HUDEP-2 (cell line): ENCODE measurements at regions not wholly inside any gene's neighbourhood (a gene's known extent, or its start where the extent isn't known, plus 50 kb on each side); places are given as distances from the start of the nearest gene placed in this dataset.

Experiments
- DNase-seq, 76 experiments: peaks; one replicate each; lab custom pipeline; 2025; ENCODE audit not compliant: unreplicated experiment in 76 of 76; lab: John Stamatoyannopoulos, UW

DNA sequence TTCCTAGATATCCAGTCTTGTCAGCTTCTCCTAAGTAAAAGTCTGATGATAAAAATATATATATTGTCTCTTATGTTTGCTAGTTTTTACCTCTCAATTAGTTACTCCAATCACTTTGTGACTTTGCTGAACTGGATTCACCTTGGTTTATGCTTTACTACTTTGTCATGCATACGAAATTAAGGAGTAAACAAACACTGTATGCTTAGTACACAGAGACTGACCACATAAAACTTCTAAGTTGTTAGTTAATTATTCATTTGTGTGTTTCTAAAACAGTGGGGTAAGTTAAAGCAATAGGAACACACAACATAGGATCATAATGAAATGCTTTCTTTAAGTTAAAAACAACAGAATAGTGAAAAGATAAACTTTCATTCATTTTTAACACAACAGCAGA lies 877.3 kb upstream of the MAP3K7 start:
- DNase-seq, result no peak

DNA sequence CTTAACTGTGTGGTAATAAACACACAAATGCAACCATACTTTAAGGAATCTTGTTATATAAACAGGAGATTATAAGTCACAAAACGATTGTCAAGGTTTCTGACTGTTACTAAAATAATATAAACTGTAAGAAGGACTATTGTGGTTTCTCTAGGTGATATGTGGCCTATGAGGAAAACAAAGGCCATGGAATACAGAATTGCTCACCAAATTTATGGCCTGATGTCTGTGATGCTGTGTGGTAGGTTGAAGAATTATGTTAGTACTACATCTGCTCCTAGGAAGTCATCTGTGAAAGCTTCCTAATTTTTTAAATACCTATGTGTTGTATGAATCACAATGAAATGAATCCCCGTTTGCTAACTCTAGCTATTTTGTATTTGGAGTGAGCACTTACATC lies 875.4 kb upstream of the MAP3K7 start:
- no peak for DNase-seq

DNA sequence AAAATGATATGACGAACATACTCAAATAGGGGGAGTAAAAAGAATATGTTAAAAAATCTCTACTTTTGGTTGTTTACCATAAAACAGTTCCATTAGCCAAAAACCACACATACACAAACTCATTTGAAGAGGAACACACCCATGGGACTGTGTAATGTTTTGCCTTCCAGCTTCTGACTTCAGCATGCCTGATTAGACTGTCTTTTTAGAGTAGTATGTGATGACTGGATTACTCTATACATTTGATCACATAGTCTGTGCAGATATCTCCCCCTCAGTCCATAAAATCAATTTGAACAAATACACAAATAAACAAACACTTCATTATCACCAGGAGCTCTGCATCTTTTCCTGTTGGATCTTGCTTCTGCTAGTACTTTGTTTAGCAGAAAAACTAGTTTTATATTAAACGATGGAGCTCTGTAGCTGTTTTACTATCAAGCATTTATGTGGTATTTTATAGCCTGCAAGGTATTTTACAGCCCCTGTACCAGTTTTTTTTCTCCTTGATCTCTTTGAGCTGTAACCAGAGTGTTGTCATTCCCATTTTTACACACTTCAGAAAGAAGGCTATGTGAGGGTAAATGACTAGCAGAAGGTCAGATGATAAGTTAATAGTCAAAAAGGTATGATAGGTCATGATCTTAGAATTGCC lies 866.5 kb upstream of the MAP3K7 start:
- DNase-seq, result no peak

DNA sequence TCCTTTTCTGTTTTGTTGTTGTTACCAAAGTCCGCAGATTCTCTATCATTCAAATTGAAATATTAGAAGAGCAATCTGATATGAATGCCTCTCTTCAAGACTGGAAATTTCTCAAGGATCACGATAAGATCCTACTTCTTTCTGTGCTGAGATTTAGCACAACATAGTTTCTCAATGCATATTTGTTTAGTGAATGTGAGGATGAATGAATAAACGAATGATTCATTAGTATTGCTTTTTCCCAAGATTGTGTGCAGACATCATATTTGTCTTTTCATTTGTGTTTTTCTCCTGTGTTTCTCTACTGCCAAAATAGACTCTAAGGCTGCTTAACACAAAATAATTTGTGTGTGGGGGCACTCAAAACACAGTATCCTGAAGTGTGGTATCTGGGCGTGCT lies 862.7 kb upstream of the MAP3K7 start:
- DNase-seq, result no peak

DNA sequence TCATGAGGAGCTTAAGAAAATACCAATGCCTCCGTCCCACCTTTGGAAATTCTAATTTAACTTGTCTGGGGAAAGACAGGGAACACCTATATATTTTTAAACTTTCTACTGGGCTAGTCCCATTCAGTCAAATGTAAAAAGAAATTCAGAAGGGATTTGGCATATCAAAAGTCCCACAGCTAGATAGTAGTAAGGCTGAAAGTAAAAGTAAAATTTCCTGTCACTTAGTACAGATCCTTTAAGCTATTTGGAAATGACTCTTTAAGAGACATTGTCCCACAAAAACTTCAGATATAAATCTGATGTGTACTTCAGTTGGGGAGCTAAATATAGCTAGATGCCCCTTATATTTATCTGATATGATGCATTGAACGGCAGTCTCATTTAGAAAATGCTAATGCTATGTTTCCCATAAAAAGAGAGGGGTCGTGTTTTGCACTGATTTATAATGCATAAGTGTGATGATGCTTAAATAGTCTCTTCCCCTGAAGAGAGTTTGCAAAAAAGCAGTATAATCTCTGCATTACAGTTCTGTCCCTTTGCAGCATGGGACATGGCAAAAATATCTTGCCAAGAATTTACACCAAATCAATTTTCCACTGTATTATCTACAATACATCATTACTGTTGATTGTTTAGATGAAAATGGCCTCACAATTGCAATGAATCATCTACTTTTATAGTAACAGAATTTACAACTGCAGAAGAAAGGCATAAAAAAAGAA lies 860.8 kb upstream of the MAP3K7 start:
- DNase-seq, result no peak

DNA sequence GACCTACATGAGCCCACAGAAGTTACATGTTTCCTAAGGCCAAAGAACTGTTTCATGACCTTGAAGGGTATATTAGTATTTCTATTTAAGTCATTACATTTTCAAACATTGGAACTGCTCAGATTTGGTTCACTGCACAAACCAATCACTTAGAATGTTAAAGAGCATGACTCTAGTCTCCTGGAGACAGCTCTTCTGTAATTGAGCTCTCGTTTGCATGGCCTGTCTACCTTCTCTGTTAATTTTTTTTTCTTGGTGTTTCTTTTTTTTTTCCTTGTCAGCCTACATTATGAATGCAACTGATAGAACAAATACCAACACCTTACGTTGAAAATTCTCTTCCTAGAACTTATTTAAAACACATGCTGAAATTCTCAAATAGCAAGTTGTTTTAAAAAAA lies 860.2 kb upstream of the MAP3K7 start:
- no peak for DNase-seq

DNA sequence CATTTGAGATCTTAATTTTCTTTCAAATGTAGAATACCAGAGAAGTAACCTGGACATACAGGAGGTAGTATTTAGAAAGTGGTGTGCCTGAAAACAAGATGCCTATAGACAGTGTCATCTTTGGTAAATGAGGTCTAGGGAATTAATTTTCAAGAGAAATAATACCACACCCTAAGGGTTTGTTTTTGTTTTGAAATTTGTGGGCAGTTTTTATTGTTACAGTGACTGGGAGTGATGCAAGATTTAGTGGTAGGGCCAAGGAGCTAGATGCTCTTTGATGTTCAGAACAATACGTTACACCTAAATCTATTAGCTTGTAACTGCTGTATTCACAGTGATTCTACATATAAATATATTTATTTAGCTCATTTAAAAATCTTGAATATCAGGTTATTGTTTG lies 856.5 kb upstream of the MAP3K7 start:
- no peak for DNase-seq

DNA sequence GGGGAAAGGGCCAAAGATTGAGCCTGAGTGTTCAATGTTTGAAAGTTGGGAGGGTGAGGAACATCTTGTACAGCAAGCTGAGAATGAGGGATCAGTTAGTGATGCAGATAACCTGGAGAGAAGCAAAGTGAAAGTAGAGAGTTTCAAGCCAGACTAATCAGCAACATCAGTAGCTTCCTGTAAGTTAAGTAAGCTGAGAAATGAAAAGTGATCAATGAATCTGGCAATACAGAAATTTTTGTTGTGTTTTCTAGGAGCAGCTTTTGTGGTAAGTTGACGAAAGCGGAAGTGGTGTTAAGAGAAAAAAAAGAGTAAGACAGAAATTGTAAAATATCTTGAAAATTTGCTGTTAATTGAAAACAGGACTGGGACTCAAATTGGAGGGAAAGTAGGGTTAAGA lies 855.5 kb upstream of the MAP3K7 start:
- no peak for DNase-seq

DNA sequence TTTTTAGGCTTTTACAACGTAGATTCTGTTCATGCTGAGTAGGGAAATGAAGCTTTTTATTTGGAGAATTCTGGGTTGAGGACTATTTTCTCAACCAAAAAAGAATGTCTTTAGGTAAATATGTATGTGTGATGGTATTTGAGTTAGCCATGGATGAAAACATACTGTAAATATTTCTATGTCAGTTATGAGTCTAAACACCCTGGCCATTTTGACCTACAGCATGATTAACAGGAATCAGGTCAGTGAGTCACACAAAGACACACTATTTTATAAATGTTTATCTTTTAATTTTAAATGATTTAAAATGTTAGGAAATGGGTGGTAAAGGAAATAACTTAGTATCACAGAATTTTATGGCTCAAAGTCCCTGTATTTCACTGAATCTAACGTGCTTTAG lies 851.7 kb upstream of the MAP3K7 start:
- DNase-seq, result no peak

DNA sequence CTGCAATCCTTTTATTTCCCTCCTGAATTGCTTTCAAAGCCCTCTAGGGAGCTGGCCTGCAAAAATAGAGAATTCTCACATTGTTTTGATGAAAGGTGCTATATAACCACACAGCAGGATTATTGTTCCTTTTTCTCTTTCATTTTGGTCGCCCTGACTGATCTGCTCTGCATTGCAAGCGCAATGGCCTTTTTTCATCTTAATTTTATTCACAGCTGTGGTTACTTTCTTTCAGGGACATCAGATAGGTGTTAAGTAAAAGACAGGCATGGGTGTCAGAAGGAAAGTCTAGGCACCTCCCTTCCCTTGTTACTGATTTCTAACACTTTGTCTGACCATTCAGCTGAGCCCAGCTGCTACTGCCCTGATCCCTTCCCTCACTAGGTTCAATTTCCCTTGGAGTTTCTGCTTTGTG lies 850.5 kb upstream of the MAP3K7 start:
- DNase-seq, result no peak

DNA sequence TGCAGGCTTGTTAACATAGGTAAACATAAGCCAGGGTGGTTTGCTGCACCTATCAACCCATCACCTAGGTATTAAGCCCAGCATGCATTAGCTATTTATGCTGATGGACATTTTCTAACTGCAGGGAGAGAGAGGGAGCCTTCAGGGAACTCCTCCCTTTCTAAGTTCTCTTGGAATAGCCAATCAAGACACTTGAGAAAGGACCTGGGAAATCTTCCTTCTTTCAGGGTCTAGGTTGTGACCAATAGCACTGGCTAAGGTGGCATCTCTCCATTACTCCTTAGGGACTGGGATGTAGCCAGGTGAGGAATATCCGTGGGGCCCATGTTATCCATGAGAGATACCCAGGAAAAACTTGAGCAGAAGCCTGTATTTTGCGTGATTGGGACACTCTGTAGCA lies 849.6 kb upstream of the MAP3K7 start:
- no peak for DNase-seq

DNA sequence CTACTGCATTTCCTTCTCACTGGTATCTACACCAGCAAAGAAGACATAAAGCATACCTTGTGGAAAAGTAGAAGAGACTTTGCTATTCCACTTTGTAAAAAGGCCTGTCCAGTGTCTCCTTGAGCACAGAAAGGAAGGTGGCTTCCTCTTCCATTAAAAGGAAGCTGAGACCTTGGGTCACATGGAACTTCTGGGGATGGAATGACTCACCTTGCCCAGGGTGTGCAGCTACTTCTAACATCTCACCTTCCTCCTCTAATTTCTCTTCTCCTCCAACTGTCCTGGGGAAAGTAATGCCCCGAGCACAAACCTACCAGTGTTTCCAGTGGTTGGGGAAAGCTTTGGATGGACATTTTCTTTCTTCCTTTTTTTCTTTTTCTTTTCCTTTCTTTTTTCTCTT lies 848.8 kb upstream of the MAP3K7 start:
- DNase-seq, result no peak

DNA sequence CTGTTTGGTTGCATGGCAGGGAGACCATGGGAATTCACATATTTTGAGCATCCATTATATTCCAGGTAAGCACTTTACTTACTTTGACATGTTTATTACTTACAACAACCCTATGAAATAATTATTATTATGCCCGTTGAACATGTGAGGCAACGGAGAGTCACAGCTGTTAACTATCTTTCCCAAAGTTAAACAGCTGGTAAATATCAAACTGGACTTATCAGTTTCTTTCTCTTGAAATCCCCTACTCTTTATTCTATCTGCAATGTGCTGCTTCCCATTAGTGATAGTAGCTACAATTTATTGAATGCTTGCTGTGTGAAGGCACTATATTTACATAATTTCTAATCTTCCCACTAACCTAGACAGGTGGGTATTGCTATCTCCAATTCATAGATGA lies 847.7 kb upstream of the MAP3K7 start:
- no peak for DNase-seq

DNA sequence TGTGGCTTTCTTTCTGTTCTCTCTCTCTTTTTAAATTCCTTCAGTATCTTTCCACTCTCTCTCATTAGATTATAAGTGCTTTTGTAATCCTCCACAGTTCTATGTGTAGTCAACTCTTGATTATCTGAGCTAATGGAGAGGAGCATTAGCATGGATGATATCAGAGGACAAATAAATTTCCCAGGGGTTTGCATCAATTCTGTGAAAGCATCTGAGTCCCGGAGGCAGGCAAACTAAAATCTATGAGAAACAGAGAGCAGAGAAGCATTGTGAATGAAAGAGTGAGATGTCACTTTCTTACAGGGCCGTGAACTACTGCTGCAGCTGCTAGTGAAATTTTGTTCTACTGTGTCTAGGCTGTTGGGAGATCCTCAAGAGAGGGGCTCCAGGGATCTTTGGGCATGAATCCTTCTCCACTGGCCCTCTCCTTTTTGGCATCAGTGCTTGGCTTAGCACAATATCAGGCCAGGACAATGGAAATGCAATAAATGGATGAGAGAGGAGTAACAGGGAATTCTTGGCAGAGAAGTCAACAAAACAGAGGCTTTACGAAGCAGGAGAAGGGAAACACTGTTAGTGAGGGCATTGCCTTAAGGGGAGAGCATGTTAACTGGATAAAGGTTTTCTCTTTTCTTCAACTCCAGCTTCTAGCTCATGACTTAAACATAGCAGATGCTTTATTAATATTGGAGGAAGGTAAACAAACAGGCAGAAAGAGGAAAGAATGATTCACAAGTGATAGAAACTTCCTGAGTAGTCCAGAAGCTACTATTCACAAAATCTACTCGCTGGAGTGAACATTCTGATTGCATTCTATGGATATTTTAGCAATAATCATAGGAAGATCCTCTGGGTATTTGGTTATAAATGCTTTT lies 847.0 kb upstream of the MAP3K7 start:
- no peak for DNase-seq

DNA sequence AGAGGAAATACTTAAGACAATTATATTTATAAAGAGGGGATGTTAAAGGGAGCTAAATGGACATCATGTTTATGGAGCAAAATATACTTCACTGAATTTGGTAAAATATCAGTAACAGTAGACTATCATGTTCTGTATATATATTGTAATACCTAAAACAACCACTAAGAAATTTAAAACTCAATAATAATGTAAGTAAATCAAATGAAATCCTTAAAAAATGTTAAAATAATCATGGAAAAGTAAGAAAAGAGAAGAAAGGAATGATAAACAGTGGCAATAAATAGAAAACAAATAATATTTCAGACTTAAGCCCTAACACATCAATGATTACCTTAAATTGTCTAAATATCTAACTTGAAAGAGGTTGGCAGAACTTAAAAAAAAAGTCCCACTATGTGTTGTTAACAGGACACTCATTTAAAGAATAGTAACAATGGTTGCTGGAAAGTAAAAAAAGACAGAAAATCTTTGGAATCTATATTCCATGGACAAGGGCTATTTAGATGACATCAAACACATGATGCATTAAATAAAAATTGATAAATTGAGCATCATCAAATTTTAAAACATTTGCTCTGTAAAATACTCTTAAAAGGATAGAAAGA lies 842.2 kb upstream of the MAP3K7 start:
- no peak for DNase-seq

DNA sequence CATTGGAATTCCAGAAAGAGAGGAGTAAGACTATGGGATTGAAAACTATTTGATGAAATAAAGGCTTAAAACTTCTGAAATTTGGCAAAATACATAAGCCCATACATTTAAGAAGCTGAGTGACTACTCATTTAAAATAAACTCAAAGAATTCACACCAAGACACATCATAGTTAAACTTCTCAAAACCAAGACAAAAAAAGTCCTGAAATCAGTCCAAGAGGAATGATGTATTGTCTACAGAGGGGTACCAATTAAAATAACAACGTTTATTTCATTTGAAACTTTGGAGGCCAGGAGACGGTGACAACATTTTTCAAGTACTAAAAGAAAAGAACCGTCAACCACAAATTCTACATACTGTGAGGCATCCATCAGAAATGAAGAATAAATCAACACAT lies 841.4 kb upstream of the MAP3K7 start:
- no peak for DNase-seq

DNA sequence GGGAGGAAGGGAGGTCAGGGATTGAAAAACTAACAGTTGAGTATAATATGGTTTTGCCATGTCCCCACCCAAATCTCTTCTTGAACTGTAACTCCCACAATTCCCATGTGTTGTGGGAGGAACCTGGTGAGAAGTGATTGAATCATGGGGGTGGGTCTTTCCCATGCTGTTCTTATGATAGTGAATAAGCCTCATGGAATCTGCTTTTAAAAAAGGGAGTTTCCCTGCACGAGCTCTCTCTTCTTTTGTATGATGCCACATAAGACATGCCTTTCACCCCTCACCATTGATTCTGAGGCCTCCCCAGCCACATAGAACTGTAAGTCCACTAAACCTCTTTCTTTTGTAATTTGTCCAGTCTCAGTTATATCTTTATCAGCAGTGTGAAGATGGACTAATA lies 833.4 kb upstream of the MAP3K7 start:
- DNase-seq, result no peak

DNA sequence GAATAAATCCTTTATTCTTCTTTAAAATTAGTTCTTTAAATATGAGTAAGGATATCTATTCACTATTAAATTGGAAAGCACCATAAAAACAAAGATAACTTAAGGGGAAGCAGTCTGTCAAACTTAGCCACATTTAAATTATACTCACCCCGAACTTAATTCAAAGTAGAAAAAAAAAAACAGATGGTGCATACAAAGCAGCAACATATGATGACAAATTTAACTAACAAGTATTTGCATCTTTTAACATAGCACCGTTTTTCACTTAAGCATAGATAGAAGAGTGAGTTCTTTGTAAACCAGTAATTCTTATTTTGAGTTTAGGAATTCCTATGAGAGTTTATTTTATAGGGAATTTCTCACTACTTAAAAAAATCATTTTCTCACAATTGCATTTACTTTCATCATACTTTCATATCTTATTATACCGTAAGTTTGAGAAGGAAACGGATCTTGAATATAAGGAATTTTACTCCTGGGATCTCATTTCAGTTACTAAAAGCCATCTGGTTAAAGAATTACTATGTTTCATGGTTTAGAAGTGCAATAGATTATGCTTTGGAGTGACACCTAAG lies 828.2 kb upstream of the MAP3K7 start:
- DNase-seq, result no peak

DNA sequence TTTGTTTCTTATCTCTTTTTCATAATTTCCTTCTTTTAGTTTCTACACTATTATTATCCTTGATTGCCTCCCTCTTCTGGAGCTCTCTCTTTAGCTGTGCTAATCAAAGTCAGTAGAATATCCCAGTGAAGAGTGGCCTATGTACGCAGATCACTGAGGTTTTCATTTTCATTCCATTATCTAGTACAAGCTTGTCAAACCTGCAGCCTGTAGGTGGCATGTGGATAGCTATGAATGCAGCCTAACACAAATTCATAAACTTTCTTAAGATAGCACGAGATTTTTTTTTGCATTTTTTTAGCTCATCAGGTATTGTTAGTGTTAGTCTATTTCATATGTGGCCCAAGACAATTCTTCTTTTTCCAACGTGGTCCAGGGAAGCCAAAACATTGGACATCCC lies 825.7 kb upstream of the MAP3K7 start:
- DNase-seq, result no peak

DNA sequence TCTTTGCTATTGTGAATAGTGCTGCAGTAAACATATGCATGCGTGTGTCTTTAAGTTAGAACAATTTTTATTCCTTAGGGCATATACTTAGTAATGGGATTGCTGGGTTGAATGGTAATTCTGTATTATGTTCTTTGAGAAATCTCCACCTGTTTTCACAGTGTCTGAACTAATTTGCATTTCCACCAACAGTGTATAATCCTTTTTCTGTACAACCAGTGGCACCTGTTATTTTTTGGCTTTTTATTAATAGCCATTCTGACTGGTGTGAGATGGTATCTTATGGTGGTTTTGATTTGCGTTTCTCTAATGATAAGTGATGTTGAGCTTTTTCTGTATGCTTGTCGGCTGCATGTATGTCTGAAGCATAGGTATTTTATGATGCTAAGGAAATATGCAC lies 820.8 kb upstream of the MAP3K7 start:
- no peak for DNase-seq

DNA sequence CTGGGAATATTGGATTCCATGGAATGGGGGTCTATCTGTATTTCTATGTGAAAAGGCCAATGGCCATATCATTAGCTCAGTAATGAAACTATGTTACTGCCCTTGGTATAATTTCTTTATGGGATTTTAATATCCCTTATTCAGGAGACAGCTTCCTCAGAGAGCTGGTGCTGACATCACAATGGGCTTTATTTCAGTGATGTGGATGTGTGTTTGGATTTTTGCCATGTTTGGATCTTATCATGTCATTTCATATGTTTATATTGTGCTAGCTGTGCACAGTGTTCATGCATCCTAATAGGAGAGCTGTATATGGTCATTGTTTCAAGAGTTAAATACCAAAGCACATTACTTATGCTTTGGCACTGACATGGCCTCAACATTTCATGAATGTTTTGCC lies 806.1 kb upstream of the MAP3K7 start:
- no peak for DNase-seq
